PC-9 (cell line): ENCODE measurements at regions not wholly inside any gene's neighbourhood (a gene's known extent, or its start where the extent isn't known, plus 50 kb on each side); places are given as distances from the start of the nearest gene placed in this dataset.

Experiments
- BruUV-seq: library from RNA; stranded (reverse); fragments of 400-500 nt; replicated peaks from 2 replicates; lab custom pipeline; 2021; lab: Mats Ljungman, UMichigan
- CTCF ChIA-PET: fragments of 300-600 bp; sonication (Branson Sonifier 250); formaldehyde crosslinking; loops from one replicate; lab custom pipeline; 2022; ENCODE audit warnings: antibody characterized with exemption; lab: Charles Lee
- POLR2A ChIA-PET: fragments of 300-600 bp; sonication (Branson Sonifier 250); formaldehyde crosslinking; loops from one replicate; lab custom pipeline; 2022; ENCODE audit warnings: antibody characterized with exemption; ENCODE audit not compliant: unreplicated experiment; lab: Charles Lee
- DNase-seq, 2 experiments: peaks; one replicate each; pipeline versions ENCODE4 v3.0.0 to v3.0.0-alpha.2; 2015 to 2022; ENCODE audit warnings: mixed read lengths in 1 of 2
- H2AFZ ChIP-seq: fragments of 200-600 bp; sonication (generic); 2 replicates; pipeline ENCODE4 v1.8.1; 2017; ENCODE audit warnings: antibody characterized with exemption
- H3F3A ChIP-seq: fragments of 200-600 bp; sonication (generic); 2 replicates; pipeline ENCODE4 v1.8.1; 2017; ENCODE audit warnings: antibody characterized with exemption, mild to moderate bottlenecking, low read depth; ENCODE audit not compliant: insufficient read depth
- H3K27ac ChIP-seq: fragments of 200-600 bp; sonication (generic); 2 replicates; pipeline ENCODE4 v1.6.1; 2016; ENCODE audit warnings: mixed run types
- H3K27me3 ChIP-seq: fragments of 200-600 bp; sonication (generic); 2 replicates; pipeline ENCODE4 v1.6.1; 2016; ENCODE audit warnings: low read depth, mixed run types; ENCODE audit not compliant: insufficient read depth
- H3K36me3 ChIP-seq: fragments of 200-600 bp; sonication (generic); 2 replicates; pipeline ENCODE4 v1.6.1; 2016; ENCODE audit warnings: low read depth, mixed run types
- H3K4me1 ChIP-seq: fragments of 200-600 bp; sonication (generic); replicated peaks from 2 replicates; pipeline ENCODE4 v1.6.1; 2016; ENCODE audit warnings: mixed run types; ENCODE audit not compliant: insufficient read depth
- H3K4me2 ChIP-seq: fragments of 200-600 bp; sonication (generic); 2 replicates; pipeline ENCODE4 v1.6.1; 2017; ENCODE audit warnings: mixed run types
- H3K4me3 ChIP-seq: fragments of 200-600 bp; sonication (generic); 2 replicates; pipeline ENCODE4 v1.6.1; 2016; ENCODE audit warnings: mixed run types
- H3K79me2 ChIP-seq: fragments of 200-600 bp; sonication (generic); 2 replicates; pipeline ENCODE4 v1.6.1; 2017; ENCODE audit warnings: low read depth, mixed run types
- H3K9me2 ChIP-seq: fragments of 200-600 bp; sonication (generic); 2 replicates; pipeline ENCODE4 v1.8.1; 2017; ENCODE audit warnings: mild to moderate bottlenecking; ENCODE audit not compliant: insufficient read depth
- H3K9me3 ChIP-seq: fragments of 200-600 bp; sonication (generic); 2 replicates; pipeline ENCODE4 v1.8.1; 2016; ENCODE audit warnings: low read depth; ENCODE audit not compliant: insufficient read depth
- H4K20me1 ChIP-seq: fragments of 200-600 bp; sonication (generic); 2 replicates; pipeline ENCODE4 v1.8.1; 2017; ENCODE audit not compliant: insufficient read depth
- EZH2 ChIP-seq: fragments of 200-600 bp; sonication (generic); IDR thresholded peaks from 2 replicates; pipeline ENCODE4 v1.8.0; 2017; ENCODE audit warnings: antibody characterized with exemption, low read depth
- intact Hi-C: fragments of 100-400 bp; cut with micrococcal nuclease; formaldehyde crosslinking; loops from one replicate; pipeline ENCODE4 v1.10.0; 2022; ENCODE audit not compliant: unreplicated experiment
- TF ChIP-seq, protein P1 (sequence below): fragments of 200-600 bp; sonication (generic); conservative IDR thresholded peaks from 2 replicates; pipeline ENCODE4 v1.6.1; 2017; ENCODE audit warnings: mixed run types, antibody characterized with exemption, mild to moderate bottlenecking, moderate library complexity

- Histone ChIP-seq H3K27ac (no peak overlapping the region), H3K9me3 (no peaks in the 10 kb centered on the region), H3K9me2 (no peaks in the 10 kb centered on the region), H3K4me3 (no peak overlapping the region), H3K79me2 (no peaks in the 10 kb centered on the region), H3K4me1 (no peaks in the 10 kb centered on the region), H3K27me3 (no peaks in the 10 kb centered on the region), H3K36me3 (no peaks in the 10 kb centered on the region), H2AFZ (no peak overlapping the region), H3F3A (no peaks in the 10 kb centered on the region), H4K20me1 (no peaks in the 10 kb centered on the region), H3K4me2 (no peak overlapping the region)
- BruUV-seq = no TSS peak
- no peak for DNase-seq
- TF ChIP-seq, protein P1, sequence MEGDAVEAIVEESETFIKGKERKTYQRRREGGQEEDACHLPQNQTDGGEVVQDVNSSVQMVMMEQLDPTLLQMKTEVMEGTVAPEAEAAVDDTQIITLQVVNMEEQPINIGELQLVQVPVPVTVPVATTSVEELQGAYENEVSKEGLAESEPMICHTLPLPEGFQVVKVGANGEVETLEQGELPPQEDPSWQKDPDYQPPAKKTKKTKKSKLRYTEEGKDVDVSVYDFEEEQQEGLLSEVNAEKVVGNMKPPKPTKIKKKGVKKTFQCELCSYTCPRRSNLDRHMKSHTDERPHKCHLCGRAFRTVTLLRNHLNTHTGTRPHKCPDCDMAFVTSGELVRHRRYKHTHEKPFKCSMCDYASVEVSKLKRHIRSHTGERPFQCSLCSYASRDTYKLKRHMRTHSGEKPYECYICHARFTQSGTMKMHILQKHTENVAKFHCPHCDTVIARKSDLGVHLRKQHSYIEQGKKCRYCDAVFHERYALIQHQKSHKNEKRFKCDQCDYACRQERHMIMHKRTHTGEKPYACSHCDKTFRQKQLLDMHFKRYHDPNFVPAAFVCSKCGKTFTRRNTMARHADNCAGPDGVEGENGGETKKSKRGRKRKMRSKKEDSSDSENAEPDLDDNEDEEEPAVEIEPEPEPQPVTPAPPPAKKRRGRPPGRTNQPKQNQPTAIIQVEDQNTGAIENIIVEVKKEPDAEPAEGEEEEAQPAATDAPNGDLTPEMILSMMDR = no peak
- no peak for TF ChIP-seq EZH2
- POLR2A ChIA-PET = no interaction called here
- intact Hi-C loops = no loop called here
- CTCF ChIA-PET = no interaction called here
Measured at GRCh38 chr6:85251300-85251699, 198.6 kb upstream of the NT5E start.

DNA sequence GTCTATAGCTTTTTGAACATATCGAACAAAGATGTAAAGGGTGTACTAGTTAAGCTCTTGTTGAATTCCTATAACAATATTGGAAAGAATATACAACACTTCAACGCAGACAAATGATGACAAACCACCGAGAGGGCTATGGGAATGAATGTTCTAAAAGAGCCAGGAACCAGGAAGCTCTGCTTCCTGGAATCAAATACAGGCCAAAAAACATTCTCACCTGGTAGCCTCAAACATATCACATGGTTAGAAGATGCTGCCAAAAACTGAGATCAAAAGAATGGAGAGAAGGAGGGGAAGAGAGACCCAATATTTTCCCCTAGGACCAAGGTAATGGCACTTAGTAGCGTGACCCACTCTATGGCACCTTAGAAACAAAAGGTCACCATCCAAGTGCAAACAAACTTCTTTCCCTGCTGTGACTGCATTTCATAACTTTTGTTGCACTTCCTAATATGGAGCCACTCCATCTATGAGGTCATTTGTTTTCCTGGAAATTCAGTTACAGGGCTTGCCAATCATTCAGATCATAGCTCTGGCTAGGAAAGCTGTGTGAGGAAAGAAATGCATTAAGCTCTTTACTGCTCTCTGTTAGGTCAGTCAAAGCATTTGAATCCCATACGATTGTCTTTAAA is 199.2 kb upstream of the NT5E start:
- no peaks in the 10 kb centered on the region for H4K20me1 ChIP-seq
- ChIA-PET POLR2A (no interaction called here), CTCF (no interaction called here)
- H3K9me2 ChIP-seq = no peaks in the 10 kb centered on the region
- BruUV-seq = no TSS peak
- H3K4me1 ChIP-seq = no peaks in the 10 kb centered on the region
- no peaks in the 10 kb centered on the region for H3K27me3 ChIP-seq
- H3K36me3 ChIP-seq = no peaks in the 10 kb centered on the region
- TF ChIP-seq, protein P1 = no peak
- H3K4me2 ChIP-seq = no peak overlapping the region
- no peaks in the 10 kb centered on the region for H3K9me3 ChIP-seq
- H3K4me3 ChIP-seq = no peak overlapping the region
- no peak overlapping the region for H3K27ac ChIP-seq
- intact Hi-C loops = no loop called here
- H3K79me2 ChIP-seq = no peaks in the 10 kb centered on the region
- no peak for DNase-seq
- no peak overlapping the region for H2AFZ ChIP-seq
- H3F3A ChIP-seq = no peaks in the 10 kb centered on the region

GRCh38 chr6:85245004-85245403 is 204.9 kb upstream of the NT5E start:
- DNase-seq = no peak
- Histone ChIP-seq H3K79me2 (no peaks in the 10 kb centered on the region), H3K27me3 (no peaks in the 10 kb centered on the region), H3K9me3 (no peaks in the 10 kb centered on the region), H3F3A (no peaks in the 10 kb centered on the region), H3K9me2 (no peaks in the 10 kb centered on the region), H3K36me3 (no peaks in the 10 kb centered on the region), H4K20me1 (no peaks in the 10 kb centered on the region), H3K4me1 (no peaks in the 10 kb centered on the region), H3K4me3 (no peak overlapping the region), H2AFZ (no peak overlapping the region), H3K27ac (no peak overlapping the region), H3K4me2 (no peak overlapping the region)
- TF ChIP-seq, protein P1 = no peak
- TF ChIP-seq EZH2 = no peak
- intact Hi-C loops = no loop called here
- no TSS peak for BruUV-seq
- ChIA-PET CTCF (no interaction called here), POLR2A (no interaction called here)
